H1 (cell line): ENCODE measurements at regions not wholly inside any gene's neighbourhood (a gene's known extent, or its start where the extent isn't known, plus 50 kb on each side); places are given as distances from the start of the nearest gene placed in this dataset.

Experiments
- CTCF ChIA-PET: fragments of 300-600 bp; sonication (Branson Sonifier 250); formaldehyde crosslinking; loops from one replicate; lab custom pipeline; 2021; ENCODE audit not compliant: partially characterized antibody; lab: Charles Lee
- POLR2A ChIA-PET: fragments of 300-600 bp; sonication (Branson Sonifier 250); formaldehyde crosslinking; loops from one replicate; lab custom pipeline; 2021; ENCODE audit warnings: inconsistent platforms; ENCODE audit not compliant: partially characterized antibody; lab: Charles Lee
- DNase-seq, 2 experiments: peaks; one replicate each; pipeline versions ENCODE4 v3.0.0 to v3.0.0-alpha.2; 2010 to 2022; ENCODE audit warnings: low spot score in 2 of 2, low read depth in 1 of 2, mixed read lengths in 1 of 2
- FAIRE-seq: peaks from 2 replicates; lab custom pipeline; 2011; peaks lifted over from hg19 to GRCh38; lab: Jason Lieb, UNC
- H2AFZ ChIP-seq: 2 replicates; pipeline ENCODE4 v1.8.1; 2012; ENCODE audit warnings: low read length, inconsistent platforms
- H2AK5ac ChIP-seq: 2 replicates; pipeline ENCODE4 v1.6.1; 2013; ENCODE audit warnings: low read depth, low read length
- H2BK120ac ChIP-seq: replicated peaks from 2 replicates; pipeline ENCODE3; 2013; ENCODE audit warnings: low read depth, low read length, inconsistent platforms
- H2BK12ac ChIP-seq: 2 replicates; pipeline ENCODE4 v1.6.1; 2013; ENCODE audit warnings: low read depth, low read length
- H2BK15ac ChIP-seq: 2 replicates; pipeline ENCODE4 v1.6.1; 2013; ENCODE audit warnings: low read length
- H2BK20ac ChIP-seq: 2 replicates; pipeline ENCODE4 v1.6.1; 2013; ENCODE audit warnings: low read length
- H2BK5ac ChIP-seq: 2 replicates; pipeline ENCODE4 v1.6.1; 2013; ENCODE audit warnings: low read depth, low read length
- H3K14ac ChIP-seq: 2 replicates; pipeline ENCODE4 v1.6.1; 2013; ENCODE audit warnings: inconsistent platforms; ENCODE audit not compliant: insufficient read length
- H3K18ac ChIP-seq: 2 replicates; pipeline ENCODE4 v1.6.1; 2013; ENCODE audit warnings: low read length; ENCODE audit errors: extremely low read depth
- H3K23ac ChIP-seq: 2 replicates; pipeline ENCODE4 v1.6.1; 2013; ENCODE audit warnings: inconsistent platforms; ENCODE audit not compliant: insufficient read length
- H3K23me2 ChIP-seq: 2 replicates; pipeline ENCODE4 v1.6.1; 2013; ENCODE audit warnings: low read depth, low read length
- H3K27ac ChIP-seq: 2 replicates; pipeline ENCODE4 v1.6.1; 2011; ENCODE audit warnings: low read depth, low read length, inconsistent platforms
- H3K27me3 ChIP-seq, 4 experiments: replicated peaks in 1 of 4; 1 replicate in 1 of 4; 2 replicates in 3 of 4; pipeline versions ENCODE4 v1.6.1 to v1.8.1; 2011 to 2013; ENCODE audit warnings: low read length in 3 of 4, mild to moderate bottlenecking in 3 of 4, inconsistent platforms in 2 of 4, mixed read lengths in 2 of 4, moderate library complexity in 1 of 4; ENCODE audit not compliant: control insufficient read depth in 3 of 4, insufficient read depth in 3 of 4; ENCODE audit errors: extremely low read depth in 1 of 4
- H3K36me3 ChIP-seq, 4 experiments: 2 replicates each; pipeline versions ENCODE4 v1.6.1 to v1.8.1; 2011 to 2013; ENCODE audit warnings: mild to moderate bottlenecking in 4 of 4, low read length in 3 of 4, moderate library complexity in 2 of 4, control low read depth in 1 of 4, inconsistent platforms in 1 of 4; ENCODE audit not compliant: insufficient read depth in 4 of 4, control insufficient read depth in 2 of 4
- H3K4ac ChIP-seq: replicated peaks from 2 replicates; pipeline ENCODE3; 2013; ENCODE audit warnings: low read length, low read depth, mixed read lengths, inconsistent platforms; ENCODE audit not compliant: insufficient read length
- H3K4me1 ChIP-seq, 4 experiments: replicated peaks in 1 of 4; 1 replicate in 1 of 4; 2 replicates in 3 of 4; pipeline versions ENCODE4 v1.6.1 to v1.8.1; 2011 to 2013; ENCODE audit warnings: low read length in 3 of 4, inconsistent platforms in 2 of 4, mixed read lengths in 1 of 4; ENCODE audit not compliant: insufficient read depth in 4 of 4, control insufficient read depth in 3 of 4
- H3K4me2 ChIP-seq, 2 experiments: 2 replicates each; pipeline versions ENCODE4 v1.6.1 to v1.8.1; 2011 to 2013; ENCODE audit warnings: low read depth in 2 of 2, low read length in 2 of 2, control low read depth in 1 of 2, inconsistent platforms in 1 of 2, mild to moderate bottlenecking in 1 of 2; ENCODE audit not compliant: insufficient read depth in 1 of 2
- H3K4me3 ChIP-seq, 4 experiments: fragments of 200-600, 300-600 bp in 1 of 4; sonication (generic), shearing (Covaris generic), sonication (Bioruptor Twin) in 1 of 4; 2 replicates each; pipeline versions ENCODE4 v1.5.1 to v1.8.1; 2011 to 2016; ENCODE audit warnings: low read length in 4 of 4, low read depth in 3 of 4, control low read depth in 2 of 4, inconsistent platforms in 2 of 4, mild to moderate bottlenecking in 2 of 4, mixed read lengths in 1 of 4, moderate library complexity in 1 of 4; ENCODE audit not compliant: insufficient read depth in 2 of 4; ENCODE audit errors: extremely low read depth in 1 of 4
- H3K56ac ChIP-seq: replicated peaks from 2 replicates; pipeline ENCODE3; 2013; ENCODE audit warnings: low read depth, mild to moderate bottlenecking, mixed read lengths, low read length, inconsistent platforms; ENCODE audit not compliant: insufficient read length
- H3K79me1 ChIP-seq: 2 replicates; pipeline ENCODE4 v1.6.1; 2013; ENCODE audit warnings: low read depth, low read length, control low read depth
- H3K79me2 ChIP-seq, 2 experiments: 2 replicates each; pipeline versions ENCODE4 v1.6.1 to v1.8.1; 2012 to 2013; ENCODE audit warnings: low read length in 2 of 2, mild to moderate bottlenecking in 2 of 2, inconsistent platforms in 1 of 2; ENCODE audit not compliant: insufficient read depth in 2 of 2, control insufficient read depth in 1 of 2
- H3K9ac ChIP-seq, 4 experiments: replicated peaks in 1 of 4; 1 replicate in 1 of 4; 2 replicates in 3 of 4; pipeline versions ENCODE4 v1.6.1 to v1.8.1; 2011 to 2013; ENCODE audit warnings: low read depth in 3 of 4, low read length in 3 of 4, control low read depth in 2 of 4, mild to moderate bottlenecking in 2 of 4, moderate library complexity in 2 of 4, inconsistent platforms in 1 of 4; ENCODE audit errors: extremely low read depth in 1 of 4
- H3K9me3 ChIP-seq, 2 experiments: 2 replicates each; pipeline versions ENCODE4 v1.6.1 to v1.8.1; 2012 to 2013; ENCODE audit warnings: mild to moderate bottlenecking in 2 of 2, moderate library complexity in 2 of 2, control low read depth in 1 of 2, inconsistent platforms in 1 of 2, low read depth in 1 of 2, low read length in 1 of 2, mixed read lengths in 1 of 2; ENCODE audit not compliant: insufficient read depth in 2 of 2
- H4K20me1 ChIP-seq, 2 experiments: replicated peaks in 1 of 2; 2 replicates each; pipeline versions ENCODE3 to v1.8.1; 2011 to 2013; ENCODE audit warnings: inconsistent platforms in 2 of 2, low read length in 2 of 2, mild to moderate bottlenecking in 1 of 2; ENCODE audit not compliant: insufficient read depth in 2 of 2, control insufficient read depth in 1 of 2
- H4K5ac ChIP-seq: 2 replicates; pipeline ENCODE4 v1.6.1; 2013; ENCODE audit warnings: low read length, low read depth, mixed read lengths, inconsistent platforms; ENCODE audit not compliant: insufficient read length
- H4K8ac ChIP-seq: 2 replicates; pipeline ENCODE4 v1.8.0; 2013; ENCODE audit warnings: mild to moderate bottlenecking, moderate library complexity, low read length, inconsistent platforms; ENCODE audit not compliant: insufficient read depth; ENCODE audit errors: extremely low read depth
- H4K91ac ChIP-seq: replicated peaks from 2 replicates; pipeline ENCODE3; 2013; ENCODE audit warnings: low read length, mixed read lengths, inconsistent platforms; ENCODE audit not compliant: insufficient read length
- FOSL1 ChIP-seq: IDR thresholded peaks from 2 replicates; pipeline ENCODE4 v1.6.1; 2011; ENCODE audit warnings: mild to moderate bottlenecking, low read depth, low read length, moderate library complexity; ENCODE audit not compliant: insufficient read depth
- JUN ChIP-seq: IDR thresholded peaks from 2 replicates; pipeline ENCODE4 v1.6.1; 2011; ENCODE audit warnings: low read depth, mild to moderate bottlenecking, improper control_type of control experiment, low read length
- KDM1A ChIP-seq: fragments of 200-600, 300-600 bp; sonication (generic); IDR thresholded peaks from 2 replicates; pipeline ENCODE4 v1.7.1; 2016; ENCODE audit warnings: mild to moderate bottlenecking, low read length, borderline replicate concordance
- MAX ChIP-seq: IDR thresholded peaks from 2 replicates; pipeline ENCODE4 v1.6.1; 2012; ENCODE audit warnings: inconsistent platforms
- RAD21 ChIP-seq, 2 experiments: IDR thresholded peaks in 1 of 2; conservative IDR thresholded peaks in 1 of 2; 2 replicates each; pipeline ENCODE4 v1.6.1; 2011; ENCODE audit warnings: low read depth in 2 of 2, low read length in 2 of 2, improper control_type of control experiment in 1 of 2, inconsistent platforms in 1 of 2, mild to moderate bottlenecking in 1 of 2, moderate library complexity in 1 of 2
- RFX5 ChIP-seq: IDR thresholded peaks from 2 replicates; pipeline ENCODE4 v1.6.1; 2011; ENCODE audit warnings: low read depth, low read length, improper control_type of control experiment, borderline replicate concordance
- SP4 ChIP-seq: IDR thresholded peaks from 2 replicates; pipeline ENCODE4 v1.6.1; 2012; ENCODE audit warnings: low read length, inconsistent platforms
- SUZ12 ChIP-seq: fragments of 200-600 bp; sonication (generic); IDR thresholded peaks from 2 replicates; pipeline ENCODE4 v1.6.1; 2012; ENCODE audit warnings: mild to moderate bottlenecking, inconsistent platforms, low read length, moderate library complexity, mixed read lengths
- TAF7 ChIP-seq: optimal IDR thresholded peaks from 2 replicates; pipeline ENCODE3; 2011; ENCODE audit warnings: low read depth, mild to moderate bottlenecking, inconsistent platforms, low read length, moderate library complexity, borderline replicate concordance
- TBP ChIP-seq: IDR thresholded peaks from 2 replicates; pipeline ENCODE4 v1.6.1; 2011; ENCODE audit warnings: low read depth, low read length, improper control_type of control experiment
- YY1 ChIP-seq: IDR thresholded peaks from 2 replicates; pipeline ENCODE4 v1.6.1; 2011; ENCODE audit warnings: low read depth, mild to moderate bottlenecking, low read length
- WGBS, 2 experiments: shearing (Covaris generic) in 1 of 2; methylation state at CpG; one replicate each; pipeline versions ENCODE4 v1.1.6 to v1.1.7; 2013 to 2015; ENCODE audit warnings: low lambda C conversion rate in 2 of 2, mixed read lengths in 2 of 2, inconsistent platforms in 1 of 2, low coverage in 1 of 2, missing lambda C conversion rate in 1 of 2; ENCODE audit not compliant: insufficient replicate concordance in 2 of 2, insufficient coverage in 1 of 2, insufficient read length in 1 of 2; ENCODE audit errors: extremely low coverage in 1 of 2, missing lambda C conversion rate in 1 of 2; 5-methylcytosine and 5-hydroxymethylcytosine counted together

DNA sequence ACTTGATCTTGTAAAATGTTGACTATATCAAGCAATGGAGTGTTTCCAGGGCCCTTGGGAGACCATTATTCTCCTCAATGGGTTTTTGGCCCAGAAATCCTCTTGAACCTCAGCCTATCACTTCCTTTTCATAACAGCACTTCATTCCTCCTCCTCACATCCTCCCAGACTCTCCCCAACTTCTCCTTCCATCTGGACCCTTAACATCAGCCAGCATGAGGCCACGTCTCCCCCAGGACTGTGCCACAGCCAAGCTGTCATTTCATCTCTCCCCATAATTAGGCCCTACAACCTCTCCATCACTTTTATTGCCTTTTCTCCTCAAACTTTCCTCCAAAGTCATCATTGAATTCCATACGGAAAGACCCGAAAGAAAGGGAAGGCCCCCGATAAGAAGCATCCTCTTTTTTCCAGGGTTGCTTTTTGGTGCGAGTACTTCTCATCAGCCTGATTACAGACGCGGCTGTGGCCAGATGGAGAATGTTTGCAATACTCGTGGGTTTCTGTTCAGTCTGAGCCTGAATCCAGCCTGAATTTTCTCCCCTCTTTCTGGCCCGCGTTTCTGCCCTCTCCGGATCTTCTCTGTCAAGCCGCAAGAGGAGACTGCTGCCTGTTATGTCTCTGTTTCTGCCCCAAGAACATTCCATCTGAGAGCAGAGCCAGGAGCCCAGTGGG lies 52.7 kb upstream of the SLC25A33 start:
- Histone ChIP-seq H3K79me2 (no peaks in the 10 kb centered on the region), H3K27me3 (no peaks in the 10 kb centered on the region), H3K9me3 (no peaks in the 10 kb centered on the region), H3K56ac (no peak overlapping the region), H3K23me2 (no peaks in the 10 kb centered on the region), H2BK12ac (no peak overlapping the region), H4K5ac (no peak overlapping the region), H4K91ac (no peak overlapping the region), H2BK20ac (no peak overlapping the region), H2AFZ (no peak overlapping the region), H3K4me1 (no peaks in the 10 kb centered on the region), H2BK120ac (no peak overlapping the region), H3K4me3 (no peak overlapping the region), H3K79me1 (no peaks in the 10 kb centered on the region), H3K23ac (no peak overlapping the region), H3K18ac (no peak overlapping the region), H2BK5ac (no peak overlapping the region), H2BK15ac (no peak overlapping the region), H3K4me2 (no peak overlapping the region), H3K4ac (no peak overlapping the region), H2AK5ac (no peak overlapping the region), H3K27ac (no peak overlapping the region), H4K8ac (no peak overlapping the region), H3K36me3 (no peaks in the 10 kb centered on the region), H4K20me1 (no peaks in the 10 kb centered on the region), H3K14ac (no peak overlapping the region), H3K9ac (no peak overlapping the region)
- FAIRE-seq (no peak), DNase-seq (no peak)
- ChIA-PET CTCF (interaction anchor here (0.6 to 9.5 kb wide), 3 partner anchors 17 to 579 kb away, joined by 3 to 92 read pairs (median 3); partner anchors contain the start of gene SPSB1), POLR2A (no interaction called here)
- WGBS, 2 experiments, result 93% methylated on average over 12 of the region's 12 CpGs; no CpG with 5 or more reads in 1 of the 2 experiments
- TF ChIP-seq TBP, result no peak
- no peak for TF ChIP-seq KDM1A
- TF ChIP-seq RFX5, result no peak
- no peak for TF ChIP-seq FOSL1
- no peak for TF ChIP-seq TAF7
- TF ChIP-seq RAD21 (IDR thresholded peaks at IDR 0.05 in 1 of 2, conservative IDR thresholded peaks at IDR 0.05 in 1 of 2; ENCODE audit: low read depth in 2 of 2, low read length in 2 of 2), result no peak
- TF ChIP-seq YY1, result no peak
- no peak for TF ChIP-seq MAX
- no peak for TF ChIP-seq JUN
- no peak for TF ChIP-seq SP4
- no peak for TF ChIP-seq SUZ12
